Smooth muscle cell (in vitro differentiated cells): ENCODE measurements at regions not wholly inside any gene's neighbourhood (a gene's known extent, or its start where the extent isn't known, plus 50 kb on each side); places are given as distances from the start of the nearest gene placed in this dataset.

Experiments used
- DNase-seq: peaks from one replicate; lab custom pipeline; 2025; ENCODE audit not compliant: unreplicated experiment; lab: John Stamatoyannopoulos, UW
- H2AFZ ChIP-seq: fragments of 200-600 bp; sonication (generic); 2 replicates; pipeline ENCODE4 v1.6.0; 2016; ENCODE audit warnings: antibody characterized with exemption, low read depth, mild to moderate bottlenecking
- H3F3A ChIP-seq: fragments of 200-600 bp; sonication (generic); 2 replicates; pipeline ENCODE4 v1.6.0; 2017; ENCODE audit warnings: antibody characterized with exemption, low read depth
- H3K27ac ChIP-seq: fragments of 200-600 bp; sonication (generic); 2 replicates; pipeline ENCODE4 v1.5.1; 2016; ENCODE audit warnings: low read depth, mild to moderate bottlenecking
- H3K27me3 ChIP-seq: fragments of 200-600 bp; sonication (generic); 2 replicates; pipeline ENCODE4 v1.6.1; 2016; ENCODE audit warnings: low read depth, mild to moderate bottlenecking
- H3K36me3 ChIP-seq: fragments of 200-600 bp; sonication (generic); 2 replicates; pipeline ENCODE4 v1.5.1; 2016; ENCODE audit warnings: low read depth
- H3K4me1 ChIP-seq: fragments of 200-600 bp; sonication (generic); 2 replicates; pipeline ENCODE4 v1.5.1; 2016; ENCODE audit warnings: low read depth
- H3K4me2 ChIP-seq: fragments of 200-600 bp; sonication (generic); 2 replicates; pipeline ENCODE4 v1.6.0; 2016; ENCODE audit warnings: mild to moderate bottlenecking
- H3K4me3 ChIP-seq: fragments of 200-600 bp; sonication (generic); 2 replicates; pipeline ENCODE4 v1.5.1; 2016; ENCODE audit warnings: mild to moderate bottlenecking
- H3K79me2 ChIP-seq: fragments of 200-600 bp; sonication (generic); 2 replicates; pipeline ENCODE4 v1.6.0; 2016; ENCODE audit warnings: low read depth, mild to moderate bottlenecking
- H3K9ac ChIP-seq: fragments of 200-600 bp; sonication (generic); 2 replicates; pipeline ENCODE4 v1.6.0; 2016; ENCODE audit warnings: low read depth
- H3K9me3 ChIP-seq: fragments of 200-600 bp; sonication (generic); replicated peaks from 2 replicates; pipeline ENCODE4 v1.5.1; 2016; ENCODE audit warnings: low read depth
- H4K20me1 ChIP-seq: fragments of 200-600 bp; sonication (generic); 2 replicates; pipeline ENCODE4 v1.6.0; 2016; ENCODE audit warnings: low read depth
- CTCF ChIP-seq: fragments of 200-600 bp; sonication (generic); IDR thresholded peaks from 2 replicates; pipeline ENCODE4 v1.5.1; 2017; ENCODE audit warnings: borderline replicate concordance, mild to moderate bottlenecking, antibody characterized with exemption; ENCODE audit not compliant: insufficient read depth, poor library complexity, severe bottlenecking
- WGBS: methylation state at CpG from one replicate; pipeline ENCODE4 v1.1.7; 2016; ENCODE audit warnings: low lambda C conversion rate; 5-methylcytosine and 5-hydroxymethylcytosine counted together

GRCh38 chr2:167712275-167712674 lies 535.1 kb downstream of the STK39 start:
- Histone ChIP-seq H3K9me3 (no peaks in the 10 kb centered on the region), H3K27me3 (no peaks in the 10 kb centered on the region), H3K79me2 (no peaks in the 10 kb centered on the region), H3K4me2 (no peak overlapping the region), H2AFZ (no peak overlapping the region), H3K27ac (no peak overlapping the region), H3K36me3 (no peaks in the 10 kb centered on the region), H3K4me1 (no peaks in the 10 kb centered on the region), H3K9ac (no peak overlapping the region), H4K20me1 (no peaks in the 10 kb centered on the region), H3F3A (no peaks in the 10 kb centered on the region), H3K4me3 (no peak overlapping the region)
- no peak for DNase-seq
- TF ChIP-seq CTCF, result no peak
- WGBS, result 95% methylated on average over 1 of the region's 1 CpG

GRCh38 chr2:167708998-167709397 lies 538.4 kb downstream of the STK39 start:
- Histone ChIP-seq H3K4me2 (no peak overlapping the region), H3K4me3 (no peak overlapping the region), H3K4me1 (no peaks in the 10 kb centered on the region), H2AFZ (no peak overlapping the region), H3K79me2 (no peaks in the 10 kb centered on the region), H3K27me3 (no peaks in the 10 kb centered on the region), H3K36me3 (no peaks in the 10 kb centered on the region), H3F3A (no peaks in the 10 kb centered on the region), H3K9me3 (no peaks in the 10 kb centered on the region), H3K9ac (no peak overlapping the region), H3K27ac (no peak overlapping the region), H4K20me1 (no peaks in the 10 kb centered on the region)
- no peak for DNase-seq
- TF ChIP-seq CTCF, result no peak

- WGBS, result 65% methylated on average over 2 of the region's 2 CpGs
- Histone ChIP-seq H3F3A (no peaks in the 10 kb centered on the region), H3K9me3 (no peaks in the 10 kb centered on the region), H3K4me3 (no peak overlapping the region), H4K20me1 (no peaks in the 10 kb centered on the region), H3K9ac (no peak overlapping the region), H3K79me2 (no peaks in the 10 kb centered on the region), H3K4me1 (no peaks in the 10 kb centered on the region), H3K36me3 (no peaks in the 10 kb centered on the region), H3K4me2 (no peak overlapping the region), H3K27ac (no peak overlapping the region), H2AFZ (no peak overlapping the region), H3K27me3 (no peaks in the 10 kb centered on the region)
- TF ChIP-seq CTCF, result no peak
- no peak for DNase-seq
Observed at GRCh38 chr2:167706800-167707199, 540.6 kb downstream of the STK39 start.

GRCh38 chr2:167703441-167703840 lies 544.0 kb downstream of the STK39 start:
- H2AFZ ChIP-seq, result no peak overlapping the region
- H3K4me2 ChIP-seq, result no peak overlapping the region
- no peaks in the 10 kb centered on the region for H3F3A ChIP-seq
- H3K27me3 ChIP-seq, result no peaks in the 10 kb centered on the region
- H3K79me2 ChIP-seq, result no peaks in the 10 kb centered on the region
- H3K36me3 ChIP-seq, result no peaks in the 10 kb centered on the region
- no peak overlapping the region for H3K27ac ChIP-seq
- 82% methylated on average over 3 of the region's 3 CpGs for WGBS
- H3K4me1 ChIP-seq, result no peaks in the 10 kb centered on the region
- no peaks in the 10 kb centered on the region for H4K20me1 ChIP-seq
- no peak overlapping the region for H3K9ac ChIP-seq
- TF ChIP-seq CTCF, result no peak
- H3K4me3 ChIP-seq, result no peak overlapping the region
- no peak for DNase-seq
- H3K9me3 ChIP-seq, result no peaks in the 10 kb centered on the region
